ENCODE measurements at regions not wholly inside any gene's neighbourhood (a gene's known extent, or its start where the extent isn't known, plus 50 kb on each side); places are given as distances from the start of the nearest gene placed in this dataset.

- no peak for DNase-seq
Observed at GRCh38 chr2:144333143-144333555, 186.8 kb downstream of the ZEB2 start.

- peak; percentile 90 for DNase-seq
Observed at GRCh38 chr2:144332356-144333142, 187.4 kb downstream of the ZEB2 start.

- no peak for DNase-seq
Observed at GRCh38 chr2:144331674-144332355, 188.1 kb downstream of the ZEB2 start.

- DNase-seq: no peak
Observed at GRCh38 chr2:144330951-144331673, 188.8 kb downstream of the ZEB2 start.

- no peak for DNase-seq
Observed at GRCh38 chr2:144329472-144329871, 190.4 kb downstream of the ZEB2 start.

- DNase-seq: no peak
Observed at GRCh38 chr2:144328938-144329337, 191.0 kb downstream of the ZEB2 start.

GRCh38 chr2:144326825-144327224 lies 193.1 kb downstream of the ZEB2 start:
- no peak for DNase-seq

GRCh38 chr2:144325086-144325485 lies 194.8 kb downstream of the ZEB2 start:
- no peak for DNase-seq

- no peak for DNase-seq
Observed at GRCh38 chr2:144324446-144325045, 195.4 kb downstream of the ZEB2 start.

GRCh38 chr2:144323946-144324345 lies 196.0 kb downstream of the ZEB2 start:
- no peak for DNase-seq

GRCh38 chr2:144322379-144322778 lies 197.5 kb downstream of the ZEB2 start:
- DNase-seq: no peak

GRCh38 chr2:144320491-144320890 lies 199.4 kb downstream of the ZEB2 start:
- DNase-seq: no peak

- no peak for DNase-seq
Observed at GRCh38 chr2:144317071-144317738, 202.7 kb downstream of the ZEB2 start.

GRCh38 chr2:144310889-144311608 lies 208.9 kb downstream of the ZEB2 start:
- DNase-seq: no peak

GRCh38 chr2:144310484-144310883 lies 209.4 kb downstream of the ZEB2 start:
- no peak for DNase-seq

GRCh38 chr2:144307711-144308110 lies 212.2 kb downstream of the ZEB2 start:
- no peak for DNase-seq

- DNase-seq: no peak
Observed at GRCh38 chr2:144304202-144304601, 215.7 kb downstream of the ZEB2 start.

GRCh38 chr2:144300632-144301031 lies 219.3 kb downstream of the ZEB2 start:
- DNase-seq: no peak

- DNase-seq: no peak
Observed at GRCh38 chr2:144290276-144290675, 229.6 kb downstream of the ZEB2 start.

- no peak for DNase-seq
Observed at GRCh38 chr2:144288438-144288837, 231.5 kb downstream of the ZEB2 start.

- DNase-seq: no peak
Observed at GRCh38 chr2:144285324-144285723, 234.6 kb downstream of the ZEB2 start.

GRCh38 chr2:144281476-144281875 lies 238.4 kb downstream of the ZEB2 start:
- DNase-seq: no peak

Data from activated CD4-positive, CD25-positive, alpha-beta regulatory T cell treated with anti-CD3 and anti-CD28 coated beads, Interleukin-2, amount 50 U/mL, for 72 hours (primary cell).